HL-60 (cell line): ENCODE measurements at regions not wholly inside any gene's neighbourhood (a gene's known extent, or its start where the extent isn't known, plus 50 kb on each side); places are given as distances from the start of the nearest gene placed in this dataset.

Experiments
- DNase-seq, 2 experiments: peaks; one replicate each; pipeline ENCODE4 v3.0.0-alpha.2; 2010 to 2020; ENCODE audit warnings: low read depth in 1 of 2, low spot score in 1 of 2
- H3K27ac ChIP-seq: fragments of 250-450 bp; sonication (Bioruptor Pico); replicated peaks from 2 replicates; pipeline ENCODE4 v1.5.1; 2020; ENCODE audit warnings: mild to moderate bottlenecking, moderate library complexity
- H3K27me3 ChIP-seq: fragments of 250-450 bp; sonication (Bioruptor Pico); 2 replicates; pipeline ENCODE4 v1.5.1; 2021; ENCODE audit warnings: mild to moderate bottlenecking, moderate library complexity; ENCODE audit not compliant: insufficient read depth, poor library complexity, severe bottlenecking
- H3K4me3 ChIP-seq: replicated peaks from 2 replicates; pipeline ENCODE4 v1.5.1; 2011; ENCODE audit warnings: mild to moderate bottlenecking, control low read depth, low read length; ENCODE audit not compliant: insufficient read depth
- GABPA ChIP-seq: IDR thresholded peaks from 2 replicates; pipeline ENCODE4 v1.6.1; 2012; ENCODE audit warnings: low read depth
- POLR2AphosphoS5 ChIP-seq: IDR thresholded peaks from 2 replicates; pipeline ENCODE4 v1.6.1; 2012; ENCODE audit warnings: low read depth
- REST ChIP-seq: IDR thresholded peaks from 2 replicates; pipeline ENCODE4 v1.6.1; 2012; ENCODE audit warnings: low read depth; ENCODE audit not compliant: insufficient replicate concordance
- SPI1 ChIP-seq: IDR thresholded peaks from 2 replicates; pipeline ENCODE4 v1.6.1; 2012; ENCODE audit warnings: low read depth, mild to moderate bottlenecking, borderline replicate concordance
- TF ChIP-seq, protein P1 (sequence below): IDR thresholded peaks from one replicate; pipeline ENCODE4 v1.5.1; 2011; ENCODE audit warnings: low read length, control low read depth, inconsistent platforms; ENCODE audit not compliant: insufficient read depth

- H3K4me3 ChIP-seq: no peak overlapping the region
- no peak for TF ChIP-seq GABPA
- H3K27ac ChIP-seq: no peak overlapping the region
- no peak for DNase-seq
- no peaks in the 10 kb centered on the region for H3K27me3 ChIP-seq
These were observed 230.9 kb downstream of the CDH9 start for GRCh38 chr5:26807231-26808199.

DNA sequence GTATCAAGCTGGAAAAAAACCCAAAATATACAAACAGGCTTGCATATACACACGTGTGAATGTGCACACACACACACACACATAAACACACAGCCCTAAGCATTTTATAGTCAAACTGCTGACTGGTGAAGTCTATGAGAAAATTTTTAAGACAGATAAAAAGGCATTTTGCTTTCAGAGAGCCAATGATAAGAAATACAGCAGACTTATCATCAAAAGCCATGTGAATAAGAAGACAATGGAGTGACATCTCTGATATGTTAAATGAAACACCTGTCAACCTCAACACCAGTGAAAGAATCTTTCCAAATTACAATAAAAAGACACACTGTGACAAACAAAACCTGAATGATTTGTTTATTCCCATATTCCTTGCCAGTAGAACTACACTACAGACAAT lies 233.3 kb downstream of the CDH9 start:
- no peak overlapping the region for H3K27ac ChIP-seq
- TF ChIP-seq POLR2AphosphoS5 (no peak), GABPA (no peak), SPI1 (no peak), REST (no peak)
- TF ChIP-seq, protein P1, sequence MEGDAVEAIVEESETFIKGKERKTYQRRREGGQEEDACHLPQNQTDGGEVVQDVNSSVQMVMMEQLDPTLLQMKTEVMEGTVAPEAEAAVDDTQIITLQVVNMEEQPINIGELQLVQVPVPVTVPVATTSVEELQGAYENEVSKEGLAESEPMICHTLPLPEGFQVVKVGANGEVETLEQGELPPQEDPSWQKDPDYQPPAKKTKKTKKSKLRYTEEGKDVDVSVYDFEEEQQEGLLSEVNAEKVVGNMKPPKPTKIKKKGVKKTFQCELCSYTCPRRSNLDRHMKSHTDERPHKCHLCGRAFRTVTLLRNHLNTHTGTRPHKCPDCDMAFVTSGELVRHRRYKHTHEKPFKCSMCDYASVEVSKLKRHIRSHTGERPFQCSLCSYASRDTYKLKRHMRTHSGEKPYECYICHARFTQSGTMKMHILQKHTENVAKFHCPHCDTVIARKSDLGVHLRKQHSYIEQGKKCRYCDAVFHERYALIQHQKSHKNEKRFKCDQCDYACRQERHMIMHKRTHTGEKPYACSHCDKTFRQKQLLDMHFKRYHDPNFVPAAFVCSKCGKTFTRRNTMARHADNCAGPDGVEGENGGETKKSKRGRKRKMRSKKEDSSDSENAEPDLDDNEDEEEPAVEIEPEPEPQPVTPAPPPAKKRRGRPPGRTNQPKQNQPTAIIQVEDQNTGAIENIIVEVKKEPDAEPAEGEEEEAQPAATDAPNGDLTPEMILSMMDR: no peak
- no peak for DNase-seq
- H3K27me3 ChIP-seq: no peaks in the 10 kb centered on the region
- H3K4me3 ChIP-seq: no peak overlapping the region

DNA sequence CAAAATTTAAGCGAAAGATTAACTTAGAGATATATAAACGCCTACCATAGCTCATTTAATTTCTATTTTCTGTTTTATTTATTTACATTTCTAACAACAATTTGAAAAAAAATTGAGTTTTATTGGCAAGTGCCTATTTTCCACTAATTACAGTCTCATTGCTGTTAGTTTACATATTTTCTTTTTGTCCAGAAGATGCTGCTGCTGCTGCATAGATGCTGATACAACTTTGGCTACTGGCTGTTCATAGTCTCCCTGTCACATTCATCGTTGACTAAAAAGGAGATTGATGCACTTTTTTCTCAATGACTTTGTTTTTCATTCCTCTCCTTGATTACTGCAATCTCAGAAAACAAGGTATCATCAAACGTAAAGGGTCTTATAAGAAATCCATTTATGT lies 235.4 kb downstream of the CDH9 start:
- Histone ChIP-seq H3K27ac (no peak overlapping the region), H3K4me3 (no peak overlapping the region), H3K27me3 (no peaks in the 10 kb centered on the region)
- DNase-seq: no peak
- TF ChIP-seq POLR2AphosphoS5 (no peak), SPI1 (no peak), GABPA (no peak), REST (no peak)
- TF ChIP-seq, protein P1: no peak

DNA sequence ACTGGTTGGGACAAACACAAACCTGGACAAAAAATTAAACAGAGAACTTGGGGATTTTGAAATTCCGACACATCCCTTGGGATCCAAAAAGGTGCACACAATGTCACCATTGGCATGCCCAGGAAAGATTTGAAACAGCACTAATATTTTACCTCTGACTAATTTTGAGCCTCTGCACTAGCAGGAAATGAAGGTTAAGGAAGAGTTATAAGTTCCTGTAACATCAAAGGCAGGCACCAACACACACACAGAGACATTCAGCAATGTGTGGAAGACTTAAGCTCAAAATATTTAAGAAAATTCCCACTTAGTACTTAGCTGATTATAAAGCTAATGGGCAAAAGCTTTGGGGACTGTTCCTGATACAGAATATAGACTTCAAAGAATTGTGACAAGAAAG lies 247.0 kb downstream of the CDH9 start:
- H3K27me3 ChIP-seq: no peaks in the 10 kb centered on the region
- no peak overlapping the region for H3K4me3 ChIP-seq
- no peak overlapping the region for H3K27ac ChIP-seq
- no peak for DNase-seq
- TF ChIP-seq GABPA (no peak), SPI1 (no peak), REST (no peak), POLR2AphosphoS5 (no peak)
- TF ChIP-seq, protein P1: no peak
